ENCODE measurements at regions not wholly inside any gene's neighbourhood (a gene's known extent, or its start where the extent isn't known, plus 50 kb on each side); places are given as distances from the start of the nearest gene placed in this dataset.

- DNase-seq, result no peak
- intact Hi-C loops (cut with DNase I), result no loop called here
Measured at GRCh38 chr10:124278356-124278755, 140.4 kb downstream of the OAT start.

- intact Hi-C loops (cut with DNase I), result no loop called here
- DNase-seq, result no peak
Measured at GRCh38 chr10:124273141-124273540, 145.6 kb downstream of the OAT start.

GRCh38 chr10:124271676-124272075 lies 147.0 kb downstream of the OAT start:
- intact Hi-C loops (cut with DNase I), result no loop called here
- DNase-seq, result no peak

GRCh38 chr10:124270530-124271327 lies 148.0 kb downstream of the OAT start:
- DNase-seq, result no peak
- intact Hi-C loops (cut with DNase I), result no loop called here

GRCh38 chr10:124268976-124269375 lies 149.7 kb downstream of the OAT start:
- DNase-seq, result no peak
- intact Hi-C loops (cut with DNase I), result no loop called here

- no peak for DNase-seq
- intact Hi-C loops (cut with DNase I), result no loop called here
Measured at GRCh38 chr10:124267911-124268549, 150.7 kb downstream of the OAT start.

- intact Hi-C loops (cut with DNase I), result no loop called here
- peak in 9 of 42 donors; percentile 10 to 48 (median 22) for DNase-seq
Measured at GRCh38 chr10:124267231-124267885, 151.4 kb downstream of the OAT start.

- no peak for DNase-seq
- intact Hi-C loops (cut with DNase I), result no loop called here
Measured at GRCh38 chr10:124266468-124267230, 152.1 kb downstream of the OAT start.

- DNase-seq, result no peak
- intact Hi-C loops (cut with DNase I), result no loop called here
Measured at GRCh38 chr10:124265776-124266467, 152.8 kb downstream of the OAT start.

GRCh38 chr10:124265391-124265745 lies 153.4 kb downstream of the OAT start:
- no peak for DNase-seq
- intact Hi-C loops (cut with DNase I), result no loop called here

- intact Hi-C loops (cut with DNase I), result no loop called here
- DNase-seq, result no peak
Measured at GRCh38 chr10:124264711-124265390, 153.9 kb downstream of the OAT start.

- no peak for DNase-seq
- intact Hi-C loops (cut with DNase I), result no loop called here
Measured at GRCh38 chr10:124264271-124264670, 154.5 kb downstream of the OAT start.

- intact Hi-C loops (cut with DNase I), result no loop called here
- no peak for DNase-seq
Measured at GRCh38 chr10:124263726-124264125, 155.0 kb downstream of the OAT start.

- intact Hi-C loops (cut with DNase I), result no loop called here
- no peak for DNase-seq
Measured at GRCh38 chr10:124262971-124263370, 155.8 kb downstream of the OAT start.

- peak in 29 of 42 donors; percentile 15 to 66 (median 32) for DNase-seq
- intact Hi-C loops (cut with DNase I), result no loop called here
Measured at GRCh38 chr10:124262234-124262865, 156.4 kb downstream of the OAT start.

GRCh38 chr10:124259139-124259825 lies 159.4 kb downstream of the OAT start:
- DNase-seq, result no peak

GRCh38 chr10:124257781-124258180 lies 160.9 kb downstream of the OAT start:
- DNase-seq, result no peak
- intact Hi-C loops (cut with DNase I), result no loop called here

More at GRCh38 chr10:124259139-124259825, 159.4 kb downstream of the OAT start:
- intact Hi-C loops (cut with DNase I), result no loop called here

Data from head of caudate nucleus (tissue), 42 donors.